ENCODE measurements at regions not wholly inside any gene's neighbourhood (a gene's known extent, or its start where the extent isn't known, plus 50 kb on each side); places are given as distances from the start of the nearest gene placed in this dataset.
"Not testable (repeated sequence)": the region's sequence is repeated elsewhere in the genome, so short reads cannot be mapped to it uniquely, and the experiment has no call there.

DNA sequence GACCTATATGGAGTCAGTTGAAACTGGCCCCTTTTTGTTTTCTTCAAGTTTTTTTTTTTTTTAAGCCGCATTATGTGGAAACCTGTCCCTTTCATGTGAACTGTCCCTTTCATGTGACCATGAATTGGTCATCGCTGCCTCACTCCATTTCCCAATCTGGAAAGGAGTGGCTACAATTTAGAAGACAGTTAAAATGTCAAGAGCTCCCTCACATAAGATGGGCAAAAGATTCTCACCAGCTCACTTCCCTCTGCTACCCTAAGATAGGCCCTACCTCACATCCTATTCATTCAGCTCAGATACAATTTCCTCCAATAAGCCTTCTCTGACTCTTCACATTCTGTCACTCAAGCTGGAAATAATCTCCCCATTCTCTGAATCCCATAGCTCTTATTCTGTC lies 111.3 kb upstream of the BCL6 start:
- no peak for DNase-seq

DNA sequence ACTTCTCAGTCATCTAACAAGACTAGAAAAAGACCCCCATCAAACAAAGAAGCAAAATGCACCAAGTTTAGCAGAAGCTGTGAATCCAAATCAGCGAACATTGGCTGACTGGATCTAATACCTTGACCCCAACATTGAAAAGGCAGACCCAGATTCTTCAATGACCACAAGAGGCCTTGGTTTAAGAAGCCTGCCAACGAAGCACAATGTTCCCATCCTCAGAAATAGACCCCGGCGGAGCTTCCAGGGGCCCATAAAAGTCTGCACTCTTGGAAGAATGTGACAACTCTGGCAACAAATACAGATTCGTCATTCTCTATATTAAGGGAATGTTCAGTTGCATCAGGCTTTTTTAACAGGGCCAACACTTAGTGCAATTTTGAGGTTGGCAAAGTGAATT lies 112.8 kb upstream of the BCL6 start:
- DNase-seq: no peak

DNA sequence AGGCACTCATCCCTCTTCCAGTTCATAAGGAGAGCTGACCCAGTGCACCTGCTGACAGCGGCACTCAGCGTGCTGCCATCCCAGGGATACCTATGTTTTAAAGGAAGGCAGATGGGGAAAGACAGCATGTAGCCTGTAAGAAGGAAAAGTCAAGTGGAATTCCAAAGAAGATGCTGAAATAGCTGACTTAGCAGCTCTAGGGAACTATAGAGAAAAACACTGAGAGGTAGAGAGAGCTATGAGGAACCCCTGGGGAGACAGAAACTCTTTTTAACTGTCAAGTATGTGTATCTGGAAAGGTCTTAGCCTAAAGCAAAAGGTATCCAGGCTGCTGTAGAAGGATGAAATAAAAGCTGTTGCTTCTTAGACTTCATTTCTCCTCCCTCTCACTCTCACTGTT lies 113.4 kb upstream of the BCL6 start:
- no peak for DNase-seq

DNA sequence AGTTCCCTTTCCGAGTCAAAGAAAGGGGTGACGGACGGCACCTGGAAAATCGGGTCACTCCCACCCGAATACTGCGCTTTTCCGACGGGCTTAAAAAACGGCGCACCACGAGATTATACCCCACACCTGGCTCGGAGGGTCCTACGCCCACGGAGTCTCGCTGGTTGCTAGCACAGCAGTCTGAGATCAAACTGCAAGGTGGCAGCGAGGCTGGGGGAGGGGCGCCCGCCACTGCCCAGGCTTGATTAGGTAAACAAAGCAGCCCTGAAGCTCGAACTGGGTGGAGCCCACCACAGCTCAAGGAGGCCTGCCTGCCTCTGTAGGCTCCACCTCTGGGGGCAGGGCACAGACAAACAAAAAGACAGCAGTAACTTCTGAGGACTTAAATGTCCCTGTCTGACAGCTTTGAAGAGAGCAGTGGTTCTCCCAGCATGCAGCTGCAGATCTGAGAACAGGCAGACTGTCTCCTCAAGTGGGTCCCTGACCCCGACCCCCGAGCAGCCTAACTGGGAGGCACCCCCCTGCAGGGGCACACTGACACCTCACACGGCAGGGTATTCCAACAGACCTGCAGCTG lies 117.5 kb upstream of the BCL6 start:
- DNase-seq: not testable (repeated sequence)

DNA sequence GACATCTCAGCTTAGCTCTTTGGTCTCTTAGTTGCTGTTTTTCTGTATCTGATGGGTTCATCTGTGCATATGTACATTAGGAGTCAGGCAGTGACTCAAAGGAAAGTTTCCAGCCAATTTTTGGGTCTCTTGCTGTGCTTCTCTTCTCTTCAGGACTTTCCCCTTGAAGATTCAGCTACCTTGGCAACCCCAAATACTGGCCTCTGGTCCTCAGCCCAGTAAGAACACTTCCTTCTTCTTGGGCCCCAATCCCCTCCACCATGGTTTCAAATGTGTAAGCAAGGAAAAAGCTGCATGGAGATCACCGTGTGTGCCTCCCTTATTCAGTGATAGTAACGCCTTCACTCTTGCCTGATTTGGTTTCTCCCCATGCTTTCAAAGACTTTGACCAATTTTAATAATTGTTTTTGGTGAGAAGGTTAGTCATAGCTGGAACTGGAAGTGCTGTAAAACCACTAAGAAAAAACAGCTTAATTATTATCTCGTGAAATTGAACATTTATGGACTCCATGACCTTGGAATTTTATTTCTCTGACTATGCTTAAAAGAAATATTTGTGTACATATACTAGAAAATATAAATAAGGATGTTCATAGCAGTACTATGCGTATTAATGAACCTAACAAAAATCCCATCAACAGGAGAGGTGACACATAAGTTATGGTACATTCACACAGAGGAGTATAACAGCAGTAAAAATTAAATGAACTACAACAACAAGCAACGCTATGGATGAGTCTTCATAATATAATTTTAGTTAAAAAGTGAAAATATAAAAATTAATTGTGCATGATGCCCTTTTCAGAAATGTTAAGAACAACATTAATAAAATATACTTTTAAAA lies 125.3 kb upstream of the BCL6 start:
- DNase-seq: no peak

DNA sequence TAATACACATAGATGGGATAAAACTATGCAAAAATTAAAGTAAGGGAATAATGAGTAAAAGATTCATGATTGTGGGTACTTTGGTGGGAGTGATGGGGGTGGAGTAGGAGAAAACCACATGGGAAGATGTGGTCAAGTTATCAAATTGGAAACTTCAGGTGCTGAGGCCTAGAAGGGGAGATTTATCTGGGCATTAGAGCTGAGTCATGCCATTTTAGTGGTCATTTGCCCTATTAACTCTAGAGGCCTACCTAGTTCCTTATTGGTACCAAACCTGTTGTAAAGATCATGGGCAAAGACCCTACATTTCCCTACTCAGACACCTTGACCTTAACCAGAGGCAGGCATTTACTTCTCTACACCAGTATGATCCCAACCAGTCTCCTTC lies 125.9 kb upstream of the BCL6 start:
- no peak for DNase-seq

DNA sequence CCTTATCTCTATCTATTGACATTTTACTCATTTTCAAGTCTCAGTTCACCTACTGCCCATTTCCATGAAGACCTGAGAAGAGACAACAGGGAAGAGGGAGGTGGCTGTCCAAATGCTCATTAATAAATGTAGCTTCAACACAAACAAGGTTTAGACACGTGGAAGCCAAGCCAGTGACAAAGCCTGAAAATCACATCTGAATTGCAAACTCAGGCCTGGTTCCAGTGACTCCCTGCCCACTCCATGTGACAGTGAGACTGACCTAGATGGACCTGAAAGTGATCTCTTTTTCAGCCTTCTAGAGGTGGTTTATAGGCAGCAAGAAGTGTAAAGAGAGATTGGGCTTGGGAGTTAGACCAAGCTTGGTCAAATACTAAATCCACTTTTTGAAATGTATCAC lies 126.6 kb upstream of the BCL6 start:
- no peak for DNase-seq

DNA sequence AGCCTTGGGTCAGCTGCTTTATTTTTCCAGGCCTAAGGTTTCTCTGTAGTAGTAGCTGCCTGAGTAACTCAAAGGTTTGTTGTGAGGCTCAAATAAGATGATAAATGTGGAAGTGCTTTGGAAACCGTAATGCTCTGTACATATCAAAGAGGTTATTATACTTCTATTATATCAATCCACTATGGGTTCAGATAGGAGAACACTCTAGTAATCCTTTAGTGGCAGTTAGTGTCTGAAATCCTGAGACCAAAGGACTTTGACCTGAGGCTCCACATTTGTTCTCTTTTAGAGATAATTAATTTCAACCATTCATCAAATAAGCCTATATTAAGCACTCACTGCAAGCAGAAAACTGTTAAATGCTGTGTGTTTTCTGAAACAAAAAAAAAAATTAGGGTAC lies 128.6 kb upstream of the BCL6 start:
- DNase-seq: no peak

DNA sequence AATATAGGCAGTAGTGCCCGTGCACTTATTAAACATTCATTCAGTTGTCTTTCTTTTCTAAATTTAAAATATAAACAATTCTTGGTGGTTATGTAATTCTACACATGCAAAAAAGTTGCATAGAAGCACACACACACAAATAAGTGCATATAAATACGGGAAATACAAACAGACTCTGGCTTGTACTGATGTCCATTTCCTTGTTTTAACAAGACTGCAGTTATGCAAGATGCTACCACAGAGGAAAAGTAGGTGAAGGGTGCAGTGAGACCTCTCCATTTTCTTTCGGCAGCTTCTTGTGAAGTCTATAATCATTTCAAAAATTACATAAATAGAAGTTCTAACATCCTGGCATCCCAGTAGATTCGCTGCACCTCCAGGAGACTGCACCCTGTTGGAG lies 130.6 kb upstream of the BCL6 start:
- DNase-seq: no peak

DNA sequence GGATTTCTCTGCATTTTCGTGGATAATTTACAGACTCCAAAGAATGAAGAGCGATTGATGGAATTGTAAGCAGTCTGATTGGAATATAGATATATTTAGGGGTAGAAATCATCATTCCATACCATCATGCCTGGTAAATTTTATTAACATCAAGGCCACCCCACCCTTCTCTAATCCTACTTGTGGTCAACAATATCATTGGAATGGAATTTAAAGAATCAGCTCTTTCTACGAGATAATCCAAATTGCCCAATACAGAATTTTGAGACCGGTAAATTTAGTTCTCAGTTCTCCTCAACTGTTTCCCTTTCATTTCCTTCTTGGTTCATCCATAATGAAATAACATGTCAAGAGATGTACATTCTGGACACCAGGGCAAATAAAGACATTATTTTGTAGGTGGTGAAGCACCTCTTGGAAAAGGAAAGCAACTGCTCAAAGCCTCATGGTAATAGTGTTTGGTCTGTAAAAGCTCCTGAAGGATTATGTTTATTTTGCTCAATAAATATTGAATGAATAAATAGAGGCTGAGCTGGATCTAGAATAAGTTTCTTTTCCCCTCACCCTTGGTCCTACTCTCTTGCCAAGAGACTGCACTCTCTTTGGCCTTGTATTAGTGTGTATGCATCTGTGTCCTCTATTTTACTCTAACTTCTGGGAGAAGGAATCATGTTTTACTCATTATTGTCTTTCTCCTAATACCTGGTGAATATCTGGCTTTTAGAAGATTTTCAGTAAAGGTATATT lies 133.7 kb upstream of the BCL6 start:
- no peak for DNase-seq

DNA sequence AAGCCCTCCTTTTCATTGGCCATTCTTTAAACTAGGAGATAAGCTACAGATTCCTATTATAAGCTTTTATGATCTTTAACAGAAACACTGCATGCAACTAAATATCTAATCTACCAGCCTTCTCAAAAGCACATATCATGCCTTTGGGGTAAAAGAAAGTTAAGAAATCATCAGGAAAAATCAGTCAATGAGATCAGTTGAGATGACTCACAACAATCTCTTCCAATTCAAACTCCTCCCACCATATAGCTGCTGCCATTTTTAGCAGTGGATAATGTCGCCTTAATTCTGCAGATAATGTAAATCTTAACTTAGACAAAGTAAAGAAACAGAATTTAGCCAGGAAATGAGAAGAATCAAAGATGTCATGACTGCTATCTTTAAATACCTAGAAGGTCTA lies 135.2 kb upstream of the BCL6 start:
- no peak for DNase-seq

DNA sequence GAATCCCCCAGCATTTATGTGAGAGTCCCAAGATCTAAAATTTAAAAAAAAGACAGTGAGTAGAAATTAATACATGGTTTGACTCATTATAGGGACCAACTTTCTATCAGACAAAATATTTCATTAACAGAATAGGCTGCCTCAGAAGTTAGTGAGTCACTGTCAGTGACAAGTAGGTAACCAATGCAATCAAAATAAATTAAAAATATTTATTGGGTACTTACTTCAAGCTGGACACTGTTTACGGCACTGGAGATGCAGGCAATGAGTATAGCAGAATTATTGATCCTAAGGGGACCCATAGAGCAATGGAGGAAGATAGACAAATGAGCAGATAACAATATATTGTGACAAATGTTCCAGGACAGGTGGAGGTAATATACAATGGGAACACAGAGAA lies 135.6 kb upstream of the BCL6 start:
- no peak for DNase-seq

DNA sequence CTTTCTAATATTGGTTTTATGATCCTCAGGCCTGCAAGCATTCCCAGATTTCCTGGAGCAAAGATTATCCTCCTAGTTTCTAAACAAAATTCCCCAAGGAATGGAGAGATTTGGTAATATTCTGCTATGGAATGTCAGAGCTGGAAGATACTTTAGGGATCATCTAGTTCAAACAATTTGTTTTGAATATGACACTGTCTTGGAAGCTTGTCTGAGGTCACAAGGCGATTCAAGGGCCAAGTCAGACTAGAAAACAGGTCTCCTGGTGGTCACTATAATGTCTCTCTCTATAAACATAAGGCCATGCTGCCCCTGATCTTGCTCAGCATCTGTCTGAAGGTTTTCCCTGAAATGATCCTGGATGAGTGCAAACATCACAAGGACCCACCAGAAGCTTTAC lies 143.4 kb upstream of the BCL6 start:
- DNase-seq: no peak

DNA sequence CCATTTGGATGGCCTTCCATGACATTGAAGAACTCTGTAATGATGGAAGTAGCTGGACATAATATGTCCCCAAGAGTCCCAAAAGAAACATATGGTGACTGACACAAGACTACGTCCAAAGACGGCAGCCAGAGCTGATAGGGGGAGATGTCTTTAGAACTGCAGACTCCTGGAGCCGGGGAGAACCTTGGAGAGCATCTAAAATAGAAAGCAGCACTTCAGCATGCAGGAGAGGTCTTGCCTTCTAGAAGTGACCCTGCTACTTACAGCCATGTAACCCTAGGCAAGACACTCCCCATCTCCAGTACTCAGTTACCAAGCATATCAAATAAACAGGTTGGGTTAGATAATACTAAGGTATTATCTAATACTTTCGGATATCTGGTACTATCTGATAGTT lies 143.8 kb upstream of the BCL6 start:
- DNase-seq: no peak

DNA sequence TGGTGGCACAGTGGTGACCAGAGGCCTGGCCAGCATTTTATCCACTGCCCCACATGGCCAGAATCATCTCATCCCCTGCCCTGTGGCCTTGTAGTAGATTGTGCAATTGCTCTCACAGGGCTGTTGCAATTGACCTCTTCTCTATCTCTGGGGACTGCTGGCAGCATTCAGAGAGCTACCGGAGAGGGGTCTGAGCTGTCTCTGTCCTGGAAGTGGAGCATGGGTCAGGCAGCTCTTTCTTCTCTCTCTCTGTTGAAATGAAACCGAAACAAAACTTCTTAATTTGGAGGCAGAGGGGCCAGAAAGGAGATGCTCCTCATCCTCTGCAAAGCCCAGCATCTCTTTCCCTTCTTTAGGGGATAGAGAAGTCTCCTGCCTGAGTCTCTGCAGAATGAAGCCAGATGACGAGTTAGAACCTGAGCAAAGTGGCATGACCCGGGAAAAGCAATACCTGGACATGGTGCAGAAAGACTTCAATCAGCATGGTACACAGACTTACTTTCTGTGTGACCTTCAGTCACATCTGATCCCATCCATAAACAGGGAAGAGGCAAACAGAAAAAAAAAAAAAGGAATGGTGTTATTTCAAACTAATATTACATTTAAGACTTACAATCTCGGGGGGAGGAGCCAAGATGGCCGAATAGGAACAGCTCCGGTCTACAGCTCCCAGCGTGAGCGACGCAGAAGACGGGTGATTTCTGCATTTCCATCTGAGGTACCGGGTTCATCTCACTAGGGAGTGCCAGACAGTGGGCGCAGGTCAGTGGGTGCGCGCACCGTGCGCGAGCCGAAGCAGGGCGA lies 144.5 kb upstream of the BCL6 start:
- no peak for DNase-seq

DNA sequence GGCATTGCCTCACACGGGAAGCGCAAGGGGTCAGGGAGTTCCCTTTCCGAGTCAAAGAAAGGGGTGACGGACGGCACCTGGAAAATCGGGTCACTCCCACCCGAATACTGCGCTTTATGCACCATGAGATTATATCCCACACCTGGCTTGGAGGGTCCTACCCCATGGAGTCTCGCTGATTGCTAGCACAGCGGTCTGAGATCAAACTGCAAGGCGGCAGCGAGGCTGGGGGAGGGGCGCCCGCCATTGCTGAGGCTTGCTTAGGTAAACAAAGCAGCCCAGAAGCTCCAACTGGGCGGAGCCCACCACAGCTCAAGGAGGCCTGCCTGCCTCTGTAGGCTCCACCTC lies 145.1 kb upstream of the BCL6 start:
- DNase-seq: not testable (repeated sequence)

DNA sequence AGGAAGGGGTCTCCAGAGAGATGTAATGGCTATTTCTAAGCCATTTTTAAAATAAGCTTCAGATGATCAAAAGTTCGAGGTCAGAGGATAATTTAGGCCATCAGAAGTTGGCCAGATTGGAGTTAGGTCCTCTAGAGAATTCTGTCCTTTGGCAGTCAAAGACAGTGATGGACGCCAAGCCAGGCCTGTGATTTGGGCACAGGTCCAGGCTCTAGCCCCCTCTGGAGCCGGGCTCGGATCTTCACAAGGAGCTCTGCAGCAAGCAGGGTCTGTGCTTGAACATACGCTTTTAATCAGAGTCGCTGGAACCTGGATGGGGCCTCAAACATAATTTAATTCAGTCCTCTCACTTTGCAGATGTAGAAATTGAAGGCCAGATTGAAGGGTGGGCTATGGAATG lies 151.4 kb upstream of the BCL6 start:
- DNase-seq: no peak

DNA sequence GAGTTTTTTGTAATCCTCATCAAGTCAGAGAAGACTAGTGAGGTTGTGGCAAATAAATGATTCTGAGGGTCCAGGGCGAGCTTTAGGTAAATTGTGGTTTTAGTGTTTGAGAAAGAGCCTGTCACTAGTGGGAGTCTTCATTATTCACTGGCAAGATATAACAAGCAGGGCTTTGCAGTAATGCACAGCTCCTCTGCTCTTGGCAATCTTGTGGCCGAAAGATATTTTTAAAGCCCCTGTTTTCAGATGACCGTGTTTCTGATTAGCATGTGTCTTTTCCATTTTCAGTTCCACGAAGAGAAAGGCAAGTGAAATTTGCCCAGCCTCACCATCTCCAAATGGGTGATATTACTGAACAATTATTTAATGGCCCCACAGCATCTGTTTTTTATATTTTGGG lies 154.0 kb upstream of the BCL6 start:
- DNase-seq: no peak

DNA sequence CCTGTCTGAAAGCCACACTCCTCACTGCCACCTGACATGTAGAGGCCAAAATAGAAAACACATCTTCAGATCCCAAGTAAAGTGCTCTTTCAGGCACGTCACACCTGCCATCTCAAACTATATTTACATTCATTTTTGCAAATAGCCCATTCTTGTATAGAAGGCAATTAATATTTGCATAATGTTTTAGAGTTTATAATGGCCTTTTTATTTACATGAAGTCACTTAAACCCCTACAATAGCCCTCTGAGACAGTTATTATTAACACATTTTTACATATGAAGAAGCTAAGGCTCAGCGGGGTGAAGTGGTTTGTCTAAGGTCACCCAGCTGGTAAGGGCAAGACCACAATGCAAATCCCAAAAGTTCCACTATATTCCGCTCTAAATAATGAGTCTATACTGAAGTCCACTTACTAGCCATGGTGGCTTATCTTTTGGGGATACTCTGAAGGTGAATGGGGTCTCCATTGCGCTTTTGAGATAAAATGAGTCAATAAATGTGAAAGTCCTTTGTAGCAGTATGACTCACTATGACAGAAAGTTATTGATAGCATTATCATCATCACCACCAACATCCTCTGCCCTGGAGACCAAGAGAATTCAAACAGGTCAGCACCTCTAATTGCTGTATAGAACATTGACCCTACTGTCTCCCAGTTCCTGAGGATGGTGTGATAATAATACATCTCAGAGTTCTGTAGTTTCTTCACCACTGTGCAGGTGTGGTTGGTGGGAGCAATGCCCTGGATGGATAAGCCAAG lies 155.9 kb upstream of the BCL6 start:
- DNase-seq: no peak

DNA sequence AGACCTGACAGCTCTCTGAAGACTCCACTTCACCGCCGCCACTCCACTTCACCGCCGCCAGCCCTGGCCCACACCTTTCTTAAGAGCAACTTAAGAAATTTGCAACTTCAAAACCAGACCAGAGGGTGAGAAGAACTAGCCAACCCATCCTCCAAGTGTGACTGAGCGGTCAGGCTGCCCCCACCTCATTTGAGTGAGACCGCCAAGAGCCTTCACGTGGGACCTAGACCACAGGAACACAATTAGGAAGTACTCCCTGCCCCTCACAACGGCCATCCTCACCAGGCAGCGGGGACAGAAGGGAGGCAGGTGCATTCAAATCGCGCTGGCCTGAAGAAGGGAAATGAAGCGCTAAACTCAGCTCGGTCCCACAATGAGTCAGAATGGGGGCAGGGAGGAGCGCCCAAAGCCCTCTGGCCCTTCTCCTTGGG lies 156.8 kb upstream of the BCL6 start:
- DNase-seq: no peak

DNA sequence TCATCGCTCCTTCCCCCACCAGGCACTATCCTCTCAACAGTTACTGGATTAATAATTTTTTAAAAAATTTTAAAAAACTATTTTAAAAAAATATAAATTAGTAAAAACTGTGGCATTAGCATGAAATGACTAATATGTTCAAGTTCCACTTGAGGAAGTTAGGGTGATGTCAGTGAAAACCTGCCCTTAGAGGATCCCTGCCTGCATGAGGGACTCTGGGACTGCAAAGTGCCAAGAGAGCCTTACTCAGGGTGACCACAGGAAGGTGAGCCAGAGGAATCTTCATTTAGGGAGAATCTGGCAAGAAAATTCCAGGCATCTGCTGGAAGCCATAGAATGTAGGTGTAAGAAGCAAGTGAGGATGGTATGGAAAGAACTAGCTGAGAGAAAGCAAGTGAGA lies 157.7 kb upstream of the BCL6 start:
- DNase-seq: no peak

DNA sequence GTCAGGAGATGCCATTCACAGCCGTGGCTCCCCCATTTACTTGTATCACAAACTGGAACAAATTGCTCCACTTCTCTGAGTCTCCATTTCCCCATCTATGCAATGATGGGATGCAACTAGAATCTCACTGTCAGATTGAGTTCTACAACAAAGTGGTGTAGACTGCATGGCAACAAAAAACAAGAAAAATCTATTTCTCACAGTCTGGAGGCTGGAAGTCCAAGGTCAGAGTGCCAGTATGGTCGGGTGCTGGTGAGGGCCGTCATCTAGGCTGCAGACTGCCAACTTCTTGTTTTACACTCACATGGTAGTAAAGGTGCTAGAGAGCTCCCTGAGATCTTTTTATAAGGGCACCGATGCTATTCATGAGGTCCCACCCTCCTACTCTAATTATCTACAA lies 158.4 kb upstream of the BCL6 start:
- no peak for DNase-seq

DNA sequence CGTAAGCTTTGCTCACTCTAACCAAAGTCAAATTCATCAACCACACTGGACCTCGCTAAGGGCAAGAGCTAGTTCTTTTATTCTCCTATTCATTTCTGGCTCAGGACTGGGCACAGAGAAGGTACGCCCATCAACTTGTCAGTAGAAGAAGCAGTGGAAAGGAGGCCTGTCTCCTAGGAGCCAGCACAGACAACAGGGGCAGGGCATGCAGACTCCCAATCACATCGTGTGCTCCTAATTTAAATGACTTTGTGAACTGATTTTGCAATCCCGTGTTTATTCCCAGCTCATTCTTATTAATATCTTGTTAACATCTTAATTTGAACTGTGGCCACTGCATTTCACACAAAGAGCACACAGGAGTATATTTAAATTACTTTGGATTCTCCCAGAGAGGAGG lies 161.1 kb upstream of the BCL6 start:
- no peak for DNase-seq

All from NCI-H1092 treated with DMSO at 0.1 percent for 48 hours (cell line).